Heart right ventricle (tissue), 16 donors: ENCODE measurements at regions not wholly inside any gene's neighbourhood (a gene's known extent, or its start where the extent isn't known, plus 50 kb on each side); places are given as distances from the start of the nearest gene placed in this dataset.

ENCODE experiments used
- ATAC-seq, 8 donors: fragments of 200-7000 bp; cut with Tn5 transposase; one replicate each; pipeline ENCODE4 v1.9.1; 2020; ENCODE audit warnings: mild to moderate bottlenecking in 8 of 8, moderate library complexity in 8 of 8, moderate number of reproducible peaks in 1 of 8
- DNase-seq, 2 donors: peaks; one replicate each; pipeline ENCODE4 v3.0.0-alpha.2; 2020
- H3K27ac ChIP-seq, 10 donors: fragments of 200-600 bp; sonication (generic) in 2 of 10; one replicate each; pipeline versions ENCODE4 v1.5.0 to v1.8.0; 2020 to 2022; ENCODE audit warnings: mild to moderate bottlenecking in 3 of 10
- H3K27me3 ChIP-seq, 7 donors: fragments of 200-600 bp; one replicate each; pipeline ENCODE4 v1.8.0; 2021 to 2022; ENCODE audit warnings: mild to moderate bottlenecking in 2 of 7
- H3K36me3 ChIP-seq, 9 donors: fragments of 200-600 bp; sonication (generic) in 1 of 9; one replicate each; pipeline versions ENCODE4 v1.5.0 to v1.8.0; 2020 to 2022; ENCODE audit warnings: mild to moderate bottlenecking in 2 of 9
- H3K4me1 ChIP-seq, 9 donors: fragments of 200-600 bp; sonication (generic) in 1 of 9; one replicate each; pipeline versions ENCODE4 v1.5.0 to v1.8.0; 2020 to 2022; ENCODE audit warnings: mild to moderate bottlenecking in 4 of 9
- H3K4me3 ChIP-seq, 10 donors: fragments of 200-600 bp; sonication (generic) in 2 of 10; one replicate each; pipeline versions ENCODE4 v1.5.0 to v1.8.0; 2020 to 2022; ENCODE audit warnings: mild to moderate bottlenecking in 7 of 10, moderate library complexity in 2 of 10
- H3K9me3 ChIP-seq, 11 donors: fragments of 200-600 bp in 10 of 11; sonication (generic) in 2 of 11; one replicate each; pipeline versions ENCODE4 v1.5.0 to v1.8.0; 2013 to 2022; ENCODE audit warnings: mild to moderate bottlenecking in 2 of 11, control low read depth in 1 of 11, moderate library complexity in 1 of 11
- WGBS, 2 donors: extraction: QIAGEN DNeasy Blood & Tissue Kit; methylation state at CpG; one replicate each; pipeline ENCODE4 v1.1.7; 2013; ENCODE audit warnings: inconsistent platforms in 1 of 2; 5-methylcytosine and 5-hydroxymethylcytosine counted together
- intact Hi-C, 10 donors: fragments of 100-400 bp; cut with DNase I; formaldehyde crosslinking; loops; one replicate each; pipeline versions ENCODE4 v1.11.1 to v1.14.2; 2022
- TF ChIP-seq, protein P1 (sequence below), 9 donors: fragments of 200-600 bp; sonication (generic) in 2 of 9; IDR thresholded peaks; one replicate each; pipeline versions ENCODE4 v1.5.0 to v1.8.0; 2021 to 2022; ENCODE audit warnings: antibody characterized with exemption in 9 of 9, mild to moderate bottlenecking in 5 of 9, moderate library complexity in 1 of 9
- donor health status: Arrhythmogenic right ventricular cardiomyopathy.
- donor health status: ischemic (EF 13 %, LVEDD 7.1; RV severe dilation, severe dysfunction).
- donor health status: healthy with polysubstance abuse.
- donor health status: DM: no; HTN: yes; CAD: no.
- donor health status: DM: no; HTN: no; CAD: no.
- donor health status: ischemic (EF 25% LVEDD 6.9; RV normal size, moderate dysfunction).
- donor health status: ischemic (EF 25% LVEDD 5.7; RV mildly dilated, moderate dysfunction).
- donor health status: healthy.
- donor health status: DM: yes; HTN: yes; CAD: no.
- donor health status: Ischemic cardiomyopathy.
- donor health status: ischemic (EF 35%, LVEDD 5.7; RV mildly dilated, moderate dysfunction).
- donor health status: nonischemic (EF 11% LVEDD 7.7; RV severe dilation, severe dysfunction).
- donor health status: DM: yes; HTN: yes; CAD: no.
- donor health status: PGD.
- donor health status: ischemic (EF 29% LVEDD 5.4; RV normal size, mild dysfunction).
- donor health status: nonischemic (EF 23%, LVEDD 6.1; RV moderate dilation, normal function).

DNA sequence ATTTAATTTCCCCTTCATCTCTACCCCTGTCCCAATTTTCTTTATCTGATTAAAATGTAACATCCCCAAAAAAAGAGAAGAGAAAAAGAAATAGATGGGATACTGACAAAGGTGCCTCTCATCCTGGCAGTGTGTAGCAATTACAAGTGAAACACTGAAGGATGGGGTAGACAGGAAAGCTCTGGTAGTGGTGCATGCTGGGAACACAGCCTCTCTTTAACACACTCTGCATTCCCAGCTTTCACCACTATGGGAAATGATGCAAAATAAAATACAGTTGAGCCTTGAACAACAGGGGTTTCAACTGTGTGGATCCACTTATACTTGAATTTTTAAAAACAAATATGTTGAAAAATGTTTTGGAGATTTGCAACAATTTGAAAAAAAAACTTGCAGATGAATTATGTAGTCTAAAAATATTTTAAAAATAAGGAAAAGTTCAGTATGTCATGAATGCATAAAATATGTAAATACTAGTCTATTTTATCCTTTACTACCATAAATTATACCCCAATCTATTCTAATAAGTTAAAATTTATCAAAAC is 239.2 kb upstream of the DDX53 start:
- intact Hi-C loops, result no loop called here
- ATAC-seq (no peak), DNase-seq (no peak)
- H3K36me3 ChIP-seq, result no peaks in the 10 kb centered on the region
- H3K4me3 ChIP-seq, result no peak overlapping the region
- H3K27ac ChIP-seq, result no peak overlapping the region
- TF ChIP-seq, protein P1, sequence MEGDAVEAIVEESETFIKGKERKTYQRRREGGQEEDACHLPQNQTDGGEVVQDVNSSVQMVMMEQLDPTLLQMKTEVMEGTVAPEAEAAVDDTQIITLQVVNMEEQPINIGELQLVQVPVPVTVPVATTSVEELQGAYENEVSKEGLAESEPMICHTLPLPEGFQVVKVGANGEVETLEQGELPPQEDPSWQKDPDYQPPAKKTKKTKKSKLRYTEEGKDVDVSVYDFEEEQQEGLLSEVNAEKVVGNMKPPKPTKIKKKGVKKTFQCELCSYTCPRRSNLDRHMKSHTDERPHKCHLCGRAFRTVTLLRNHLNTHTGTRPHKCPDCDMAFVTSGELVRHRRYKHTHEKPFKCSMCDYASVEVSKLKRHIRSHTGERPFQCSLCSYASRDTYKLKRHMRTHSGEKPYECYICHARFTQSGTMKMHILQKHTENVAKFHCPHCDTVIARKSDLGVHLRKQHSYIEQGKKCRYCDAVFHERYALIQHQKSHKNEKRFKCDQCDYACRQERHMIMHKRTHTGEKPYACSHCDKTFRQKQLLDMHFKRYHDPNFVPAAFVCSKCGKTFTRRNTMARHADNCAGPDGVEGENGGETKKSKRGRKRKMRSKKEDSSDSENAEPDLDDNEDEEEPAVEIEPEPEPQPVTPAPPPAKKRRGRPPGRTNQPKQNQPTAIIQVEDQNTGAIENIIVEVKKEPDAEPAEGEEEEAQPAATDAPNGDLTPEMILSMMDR (IDR thresholded peaks at IDR 0.05), result no peak
- H3K9me3 ChIP-seq, result no peaks in the 10 kb centered on the region
- no peaks in the 10 kb centered on the region for H3K4me1 ChIP-seq
- no peaks in the 10 kb centered on the region for H3K27me3 ChIP-seq

DNA sequence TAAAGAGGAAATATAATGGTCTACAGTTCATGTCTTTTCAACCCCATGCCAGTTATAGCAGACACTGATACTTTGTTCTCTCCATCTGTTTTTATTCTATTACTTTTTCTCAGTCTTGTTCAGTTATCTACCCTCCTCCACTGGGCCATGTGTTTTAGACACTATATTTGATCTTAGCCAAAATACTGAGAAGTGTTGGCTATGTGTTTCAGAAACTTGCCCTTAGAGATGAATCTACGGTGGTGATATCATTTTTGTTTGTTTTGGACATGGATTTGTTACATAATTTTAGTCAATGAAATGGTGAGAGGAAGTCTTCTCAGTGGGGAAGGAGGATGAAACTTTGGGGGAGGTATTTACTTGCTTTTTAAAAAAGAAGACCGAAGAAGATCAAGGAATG is 211.5 kb upstream of the DDX53 start:
- TF ChIP-seq, protein P1 (IDR thresholded peaks at IDR 0.05), result no peak
- no peak overlapping the region for H3K27ac ChIP-seq
- no peaks in the 10 kb centered on the region for H3K9me3 ChIP-seq
- no peaks in the 10 kb centered on the region for H3K4me1 ChIP-seq
- H3K27me3 ChIP-seq, result no peaks in the 10 kb centered on the region
- no peaks in the 10 kb centered on the region for H3K36me3 ChIP-seq
- WGBS, 2 donors, result 79 to 85% methylated on average over 2 of the region's 2 CpGs
- H3K4me3 ChIP-seq, result no peak overlapping the region
- ATAC-seq (no peak), DNase-seq (no peak)
- intact Hi-C loops, result no loop called here

GRCh38 chrX:22795671-22796070 is 204.1 kb upstream of the DDX53 start:
- H3K4me1 ChIP-seq, result no peaks in the 10 kb centered on the region
- TF ChIP-seq, protein P1 (IDR thresholded peaks at IDR 0.05), result no peak
- no peaks in the 10 kb centered on the region for H3K9me3 ChIP-seq
- intact Hi-C loops, result no loop called here
- no peaks in the 10 kb centered on the region for H3K36me3 ChIP-seq
- WGBS, 2 donors, result 64 to 75% methylated on average over 5 of the region's 5 CpGs
- no peak for ATAC-seq
- no peak overlapping the region for H3K27ac ChIP-seq
- no peak for DNase-seq
- no peak overlapping the region for H3K4me3 ChIP-seq
- H3K27me3 ChIP-seq, result no peaks in the 10 kb centered on the region

DNA sequence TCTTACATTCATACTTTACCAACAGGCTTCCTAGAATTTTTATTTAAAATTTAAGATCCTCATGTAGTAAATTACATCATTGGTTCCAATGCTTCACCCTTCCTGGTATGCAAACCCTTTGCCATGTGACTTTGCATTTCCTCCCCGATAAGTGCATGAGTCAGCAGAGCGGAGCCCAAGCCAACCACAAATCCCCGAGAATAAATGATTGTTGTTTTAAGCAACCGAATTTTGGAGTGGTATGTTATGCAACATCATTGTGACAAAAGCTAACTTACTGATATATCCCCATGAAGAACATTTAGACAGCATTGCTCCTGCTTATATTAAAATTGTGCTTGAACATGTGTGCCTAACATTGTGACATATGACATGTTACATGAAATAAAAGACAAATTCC is 199.4 kb upstream of the DDX53 start:
- H3K36me3 ChIP-seq, result no peaks in the 10 kb centered on the region
- H3K4me3 ChIP-seq, result no peak overlapping the region
- H3K27me3 ChIP-seq, result no peaks in the 10 kb centered on the region
- H3K9me3 ChIP-seq, result no peaks in the 10 kb centered on the region
- no peak overlapping the region for H3K27ac ChIP-seq
- no peaks in the 10 kb centered on the region for H3K4me1 ChIP-seq
- ATAC-seq (peak in 2 of 8 donors; percentile 50 to 59), DNase-seq (peak in 1 of 2 donors; percentile 4)
- 43 to 53% methylated on average over 4 of the region's 4 CpGs for WGBS, 2 donors
- TF ChIP-seq, protein P1 (IDR thresholded peaks at IDR 0.05), result no peak
- intact Hi-C loops, result no loop called here
